IMR-90 (cell line): ENCODE measurements at regions not wholly inside any gene's neighbourhood (a gene's known extent, or its start where the extent isn't known, plus 50 kb on each side); places are given as distances from the start of the nearest gene placed in this dataset.

Source experiments
- BHLHE40 ChIP-seq: fragments of 150-350 bp; IDR thresholded peaks from 2 replicates; pipeline ENCODE4 v1.6.1; 2016; ENCODE audit warnings: mild to moderate bottlenecking, low read depth, low read length
- CTCF ChIP-seq: conservative IDR thresholded peaks from 2 replicates; pipeline ENCODE4 v1.5.1; 2012; ENCODE audit warnings: mild to moderate bottlenecking, low read depth, low read length, improper control_type of control experiment
- FOS ChIP-seq: fragments of 150-350 bp; IDR thresholded peaks from 2 replicates; pipeline ENCODE4 v1.6.1; 2016; ENCODE audit warnings: low read depth, low read length
- NFE2L2 ChIP-seq: fragments of 150-350 bp; IDR thresholded peaks from 2 replicates; pipeline ENCODE4 v1.6.1; 2016; ENCODE audit warnings: low read depth, mild to moderate bottlenecking, low read length
- POLR2A ChIP-seq: IDR thresholded peaks from 2 replicates; pipeline ENCODE4 v1.6.1; 2012; ENCODE audit warnings: mild to moderate bottlenecking, low read depth, low read length
- RFX5 ChIP-seq: IDR thresholded peaks from 2 replicates; pipeline ENCODE4 v1.8.0; 2012; ENCODE audit warnings: low read depth, mild to moderate bottlenecking, low read length, moderate library complexity
- SMC3 ChIP-seq: fragments of 150-350 bp; IDR thresholded peaks from 2 replicates; pipeline ENCODE4 v1.6.1; 2016; ENCODE audit warnings: low read depth, mild to moderate bottlenecking, antibody characterized with exemption, low read length, moderate library complexity

DNA sequence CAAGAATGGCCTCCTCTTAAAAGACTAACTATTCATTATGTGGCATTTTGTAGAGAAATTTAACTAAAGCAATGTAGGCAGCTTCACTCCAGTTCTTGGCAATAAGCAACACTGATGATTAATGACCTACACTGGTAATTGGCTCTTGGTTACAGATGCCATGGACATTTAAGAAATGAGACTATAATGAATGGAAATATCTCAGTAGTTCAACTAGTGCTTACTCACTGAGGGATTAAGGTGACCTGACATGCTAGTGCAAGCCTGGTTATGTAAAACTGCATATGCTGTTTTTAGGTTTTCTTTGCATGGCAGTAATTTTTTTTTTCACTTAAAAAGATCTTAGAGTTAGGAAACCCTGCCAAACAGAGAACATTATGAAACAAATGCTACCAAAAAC lies 152.7 kb upstream of the AADAT start:
- no peak for TF ChIP-seq BHLHE40
- TF ChIP-seq CTCF = no peak
- no peak for TF ChIP-seq POLR2A
- TF ChIP-seq RFX5 = no peak
- no peak for TF ChIP-seq FOS
- no peak for TF ChIP-seq SMC3
- no peak for TF ChIP-seq NFE2L2
